Liver (tissue), 8 donors: ENCODE measurements at regions not wholly inside any gene's neighbourhood (a gene's known extent, or its start where the extent isn't known, plus 50 kb on each side); places are given as distances from the start of the nearest gene placed in this dataset.
"Not testable (repeated sequence)": the region's sequence is repeated elsewhere in the genome, so short reads cannot be mapped to it uniquely, and the experiment has no call there.

ENCODE experiments used
- DNase-seq: peaks from one replicate; pipeline ENCODE4 v3.0.0-alpha.2; 2017; ENCODE audit warnings: low spot score
- H3K27ac ChIP-seq, 2 donors: one replicate each; pipeline ENCODE4 v1.7.0; 2013; ENCODE audit warnings: inconsistent platforms in 2 of 2, low read length in 2 of 2, control low read depth in 1 of 2, low read depth in 1 of 2, mild to moderate bottlenecking in 1 of 2
- H3K27me3 ChIP-seq, 4 donors: one replicate each; pipeline versions ENCODE4 v1.6.1 to v1.7.0; 2013; ENCODE audit warnings: low read length in 3 of 4, inconsistent platforms in 1 of 4, mild to moderate bottlenecking in 1 of 4, moderate library complexity in 1 of 4; ENCODE audit not compliant: control insufficient read depth in 4 of 4, insufficient read depth in 4 of 4
- H3K36me3 ChIP-seq, 4 donors: one replicate each; pipeline versions ENCODE4 v1.6.1 to v1.7.0; 2013; ENCODE audit warnings: low read length in 3 of 4, mild to moderate bottlenecking in 3 of 4, low read depth in 1 of 4, moderate library complexity in 1 of 4; ENCODE audit not compliant: control insufficient read depth in 4 of 4, insufficient read depth in 3 of 4
- H3K4me1 ChIP-seq, 4 donors: one replicate each; pipeline versions ENCODE4 v1.6.1 to v1.7.0; 2013; ENCODE audit warnings: low read length in 3 of 4, mild to moderate bottlenecking in 3 of 4, moderate library complexity in 1 of 4; ENCODE audit not compliant: control insufficient read depth in 4 of 4, insufficient read depth in 4 of 4
- H3K4me3 ChIP-seq, 3 donors: one replicate each; pipeline versions ENCODE4 v1.6.1 to v1.7.0; 2013; ENCODE audit warnings: low read length in 3 of 3, control low read depth in 1 of 3, low read depth in 1 of 3, mild to moderate bottlenecking in 1 of 3
- H3K9ac ChIP-seq, 2 donors: one replicate each; pipeline ENCODE4 v1.7.0; 2013; ENCODE audit warnings: low read length in 2 of 2, mild to moderate bottlenecking in 2 of 2, moderate library complexity in 2 of 2, control low read depth in 1 of 2, low read depth in 1 of 2
- H3K9me3 ChIP-seq, 4 donors: one replicate each; pipeline versions ENCODE4 v1.6.1 to v1.7.0; 2013; ENCODE audit warnings: low read length in 3 of 4; ENCODE audit not compliant: control insufficient read depth in 4 of 4
- FOXA1 ChIP-seq: IDR thresholded peaks from 2 replicates; pipeline ENCODE4 v1.6.1; 2016; ENCODE audit warnings: antibody characterized with exemption
- FOXA2 ChIP-seq: IDR thresholded peaks from 2 replicates; pipeline ENCODE4 v1.6.1; 2016; ENCODE audit warnings: antibody characterized with exemption
- GABPA ChIP-seq, 2 donors: IDR thresholded peaks in 1 of 2; conservative IDR thresholded peaks in 1 of 2; 2 replicates each; pipeline ENCODE4 v1.6.1; 2016; ENCODE audit warnings: antibody characterized with exemption in 2 of 2, mild to moderate bottlenecking in 1 of 2, moderate library complexity in 1 of 2
- HNF4A ChIP-seq, 2 donors: conservative IDR thresholded peaks; 2 replicates each; pipeline ENCODE4 v1.6.1; 2016; ENCODE audit warnings: antibody characterized with exemption in 2 of 2, mild to moderate bottlenecking in 2 of 2
- HNF4G ChIP-seq: IDR thresholded peaks from 2 replicates; pipeline ENCODE4 v1.6.1; 2016; ENCODE audit warnings: antibody characterized with exemption
- JUND ChIP-seq, 2 donors: IDR thresholded peaks; 2 replicates each; pipeline ENCODE4 v1.6.1; 2016; ENCODE audit warnings: antibody characterized with exemption in 2 of 2
- NR2F2 ChIP-seq: IDR thresholded peaks from 2 replicates; pipeline ENCODE4 v1.6.1; 2016; ENCODE audit warnings: antibody characterized with exemption
- RAD21 ChIP-seq, 2 donors: IDR thresholded peaks; 2 replicates each; pipeline ENCODE4 v1.6.1; 2016; ENCODE audit warnings: antibody characterized with exemption in 2 of 2, mild to moderate bottlenecking in 2 of 2
- RXRA ChIP-seq, 2 donors: IDR thresholded peaks; 2 replicates each; pipeline ENCODE4 v1.6.1; 2017 to 2018; ENCODE audit warnings: antibody characterized with exemption in 2 of 2, mild to moderate bottlenecking in 1 of 2
- SP1 ChIP-seq: IDR thresholded peaks from 2 replicates; pipeline ENCODE4 v1.6.1; 2018; ENCODE audit warnings: antibody characterized with exemption, mild to moderate bottlenecking
- TAF1 ChIP-seq: conservative IDR thresholded peaks from 2 replicates; pipeline ENCODE4 v1.6.1; 2016; ENCODE audit warnings: antibody characterized with exemption, mild to moderate bottlenecking
- YY1 ChIP-seq: IDR thresholded peaks from 2 replicates; pipeline ENCODE4 v1.6.1; 2016; ENCODE audit warnings: antibody characterized with exemption, mild to moderate bottlenecking
- WGBS: extraction: QIAGEN DNeasy Blood & Tissue Kit; methylation state at CpG from one replicate; pipeline ENCODE4 v1.1.7; 2013; 5-methylcytosine and 5-hydroxymethylcytosine counted together
- TF ChIP-seq, protein P1 (sequence below): IDR thresholded peaks from 2 replicates; pipeline ENCODE4 v1.6.1; 2016; ENCODE audit warnings: antibody characterized with exemption
- TF ChIP-seq, protein P2 (sequence below): IDR thresholded peaks from 2 replicates; pipeline ENCODE4 v1.6.1; 2016; ENCODE audit warnings: antibody characterized with exemption
- TF ChIP-seq, protein P3 (sequence below): IDR thresholded peaks from 2 replicates; pipeline ENCODE4 v1.6.1; 2016; ENCODE audit warnings: antibody characterized with exemption
- TF ChIP-seq, protein P4 (sequence below): fragments of 150-350 bp; IDR thresholded peaks from 2 replicates; pipeline ENCODE4 v1.5.1; 2017; ENCODE audit warnings: improper control_type of control experiment, low read depth, low read length; ENCODE audit not compliant: missing input control
- TF ChIP-seq, protein P5 (sequence below): IDR thresholded peaks from 2 replicates; pipeline ENCODE4 v1.6.1; 2016; ENCODE audit warnings: antibody characterized with exemption, mild to moderate bottlenecking
- donor health status: healthy.
- donor health status: healthy.
- donor health status: healthy.
- donor health status: healthy.
- donor health status: healthy.

DNA sequence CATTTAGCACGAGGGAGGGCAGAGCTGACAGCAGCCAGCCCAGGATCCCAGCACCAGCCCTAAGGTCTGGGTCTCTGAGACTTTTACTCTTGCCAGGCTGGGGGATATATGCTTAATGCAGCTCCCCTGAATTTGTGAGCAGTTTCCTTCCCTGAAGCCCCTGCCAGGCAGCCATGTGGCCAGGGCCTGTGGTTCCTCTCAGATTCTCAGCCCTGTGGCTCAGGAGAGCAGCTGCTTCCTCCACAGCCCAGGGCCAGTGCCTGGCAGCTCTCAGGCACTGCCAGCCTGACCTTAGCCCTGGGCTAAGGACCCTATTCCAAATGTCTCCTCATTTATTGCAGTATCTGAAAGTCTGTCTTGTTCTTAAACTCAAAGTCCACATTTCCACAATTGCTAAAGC, 1525.3 kb downstream of the RPIA start:
- H3K4me3 ChIP-seq, H3K9me3 ChIP-seq, H3K4me1 ChIP-seq, H3K9ac ChIP-seq, H3K36me3 ChIP-seq, DNase-seq, H3K27me3 ChIP-seq, H3K27ac ChIP-seq: not testable (repeated sequence)
- WGBS = 33% methylated on average over 1 of the region's 1 CpG

DNA sequence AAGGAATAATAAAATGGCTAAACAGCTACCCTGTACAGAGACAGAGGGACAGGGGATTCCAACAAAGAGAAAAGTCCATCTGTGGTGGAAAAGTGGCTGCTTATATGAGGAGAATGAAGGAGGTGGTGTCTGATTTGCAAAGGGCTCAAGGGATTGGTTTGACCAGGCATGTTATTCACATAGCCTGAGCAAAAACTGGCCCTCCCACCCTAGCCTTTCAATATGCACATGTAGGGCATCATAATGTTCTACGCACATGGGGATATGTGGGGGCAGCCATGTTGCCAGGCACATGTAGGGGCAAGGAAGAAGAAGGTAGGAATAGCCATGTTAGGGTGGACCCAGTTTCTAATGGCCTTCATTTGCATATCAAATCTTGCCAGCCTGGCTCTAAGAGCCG, 1527.1 kb downstream of the RPIA start:
- H3K27me3 ChIP-seq, DNase-seq, H3K4me1 ChIP-seq, H3K27ac ChIP-seq, H3K9ac ChIP-seq, H3K4me3 ChIP-seq, H3K9me3 ChIP-seq, H3K36me3 ChIP-seq: not testable (repeated sequence)
- 72% methylated on average over 1 of the region's 2 CpGs for WGBS

DNA sequence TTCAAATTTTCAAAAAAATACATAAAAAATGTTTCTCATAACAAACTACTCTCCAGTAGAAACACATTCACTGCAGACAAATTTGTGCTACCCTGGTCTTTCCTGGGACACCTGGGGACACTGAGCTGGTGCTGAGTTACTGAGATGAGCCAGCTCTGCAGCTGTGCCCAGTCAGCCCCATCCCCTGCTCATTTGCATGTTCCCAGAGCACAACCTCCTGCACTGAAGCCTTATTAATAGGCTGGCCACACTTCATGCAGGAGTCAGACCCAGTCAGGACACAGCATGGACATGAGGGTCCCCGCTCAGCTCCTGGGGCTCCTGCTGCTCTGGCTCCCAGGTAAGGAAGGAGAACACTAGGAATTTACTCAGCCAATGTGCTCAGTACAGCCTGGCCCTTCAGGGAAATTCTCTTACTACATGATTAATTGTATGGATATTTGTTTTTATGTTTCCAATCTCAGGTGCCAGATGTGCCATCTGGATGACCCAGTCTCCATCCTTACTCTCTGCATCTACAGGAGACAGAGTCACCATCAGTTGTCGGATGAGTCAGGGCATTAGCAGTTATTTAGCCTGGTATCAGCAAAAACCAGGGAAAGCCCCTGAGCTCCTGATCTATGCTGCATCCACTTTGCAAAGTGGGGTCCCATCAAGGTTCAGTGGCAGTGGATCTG, 1529.3 kb downstream of the RPIA start:
- WGBS = 70% methylated on average over 2 of the region's 2 CpGs
- not testable (repeated sequence) for DNase-seq, H3K27me3 ChIP-seq

DNA sequence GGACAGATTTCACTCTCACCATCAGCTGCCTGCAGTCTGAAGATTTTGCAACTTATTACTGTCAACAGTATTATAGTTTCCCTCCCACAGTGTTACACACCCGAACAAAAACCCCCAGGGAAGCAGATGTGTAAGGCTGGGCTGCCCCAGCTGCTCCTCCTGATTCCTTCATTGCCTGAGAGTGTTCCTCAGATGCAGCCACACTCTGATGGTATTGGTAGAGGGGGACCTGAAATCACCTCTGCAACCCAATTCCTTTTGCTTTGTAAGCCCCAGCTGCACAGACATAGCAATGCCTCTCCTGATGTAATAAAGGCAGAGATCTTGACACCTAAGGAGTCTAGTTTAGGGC, 1529.8 kb downstream of the RPIA start:
- no peaks in the 10 kb centered on the region for H3K27me3 ChIP-seq
- H3K4me3 ChIP-seq = no peak overlapping the region
- no peaks in the 10 kb centered on the region for H3K9me3 ChIP-seq

More for the DNA sequence above, 1529.3 kb downstream of the RPIA start:
- not testable (repeated sequence) for H3K4me3 ChIP-seq, H3K36me3 ChIP-seq, H3K27ac ChIP-seq, H3K9me3 ChIP-seq, H3K9ac ChIP-seq, H3K4me1 ChIP-seq

More for the DNA sequence above, 1529.8 kb downstream of the RPIA start:
- TF ChIP-seq RXRA (IDR thresholded peaks at IDR 0.05) (no peak), YY1 (no peak), FOXA2 (no peak), HNF4A (conservative IDR thresholded peaks at IDR 0.05) (no peak), NR2F2 (no peak), HNF4G (no peak), GABPA (IDR thresholded peaks at IDR 0.05 in 1 of 2, conservative IDR thresholded peaks at IDR 0.05 in 1 of 2) (no peak), TAF1 (no peak), RAD21 (IDR thresholded peaks at IDR 0.05) (no peak), SP1 (no peak), JUND (IDR thresholded peaks at IDR 0.05) (no peak), FOXA1 (no peak)
- TF ChIP-seq, protein P1, sequence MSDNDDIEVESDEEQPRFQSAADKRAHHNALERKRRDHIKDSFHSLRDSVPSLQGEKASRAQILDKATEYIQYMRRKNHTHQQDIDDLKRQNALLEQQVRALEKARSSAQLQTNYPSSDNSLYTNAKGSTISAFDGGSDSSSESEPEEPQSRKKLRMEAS = no peak
- TF ChIP-seq, protein P2, sequence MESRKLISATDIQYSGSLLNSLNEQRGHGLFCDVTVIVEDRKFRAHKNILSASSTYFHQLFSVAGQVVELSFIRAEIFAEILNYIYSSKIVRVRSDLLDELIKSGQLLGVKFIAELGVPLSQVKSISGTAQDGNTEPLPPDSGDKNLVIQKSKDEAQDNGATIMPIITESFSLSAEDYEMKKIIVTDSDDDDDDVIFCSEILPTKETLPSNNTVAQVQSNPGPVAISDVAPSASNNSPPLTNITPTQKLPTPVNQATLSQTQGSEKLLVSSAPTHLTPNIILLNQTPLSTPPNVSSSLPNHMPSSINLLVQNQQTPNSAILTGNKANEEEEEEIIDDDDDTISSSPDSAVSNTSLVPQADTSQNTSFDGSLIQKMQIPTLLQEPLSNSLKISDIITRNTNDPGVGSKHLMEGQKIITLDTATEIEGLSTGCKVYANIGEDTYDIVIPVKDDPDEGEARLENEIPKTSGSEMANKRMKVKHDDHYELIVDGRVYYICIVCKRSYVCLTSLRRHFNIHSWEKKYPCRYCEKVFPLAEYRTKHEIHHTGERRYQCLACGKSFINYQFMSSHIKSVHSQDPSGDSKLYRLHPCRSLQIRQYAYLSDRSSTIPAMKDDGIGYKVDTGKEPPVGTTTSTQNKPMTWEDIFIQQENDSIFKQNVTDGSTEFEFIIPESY = no peak
- TF ChIP-seq, protein P3, sequence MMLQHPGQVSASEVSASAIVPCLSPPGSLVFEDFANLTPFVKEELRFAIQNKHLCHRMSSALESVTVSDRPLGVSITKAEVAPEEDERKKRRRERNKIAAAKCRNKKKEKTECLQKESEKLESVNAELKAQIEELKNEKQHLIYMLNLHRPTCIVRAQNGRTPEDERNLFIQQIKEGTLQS = no peak
- TF ChIP-seq, protein P4, sequence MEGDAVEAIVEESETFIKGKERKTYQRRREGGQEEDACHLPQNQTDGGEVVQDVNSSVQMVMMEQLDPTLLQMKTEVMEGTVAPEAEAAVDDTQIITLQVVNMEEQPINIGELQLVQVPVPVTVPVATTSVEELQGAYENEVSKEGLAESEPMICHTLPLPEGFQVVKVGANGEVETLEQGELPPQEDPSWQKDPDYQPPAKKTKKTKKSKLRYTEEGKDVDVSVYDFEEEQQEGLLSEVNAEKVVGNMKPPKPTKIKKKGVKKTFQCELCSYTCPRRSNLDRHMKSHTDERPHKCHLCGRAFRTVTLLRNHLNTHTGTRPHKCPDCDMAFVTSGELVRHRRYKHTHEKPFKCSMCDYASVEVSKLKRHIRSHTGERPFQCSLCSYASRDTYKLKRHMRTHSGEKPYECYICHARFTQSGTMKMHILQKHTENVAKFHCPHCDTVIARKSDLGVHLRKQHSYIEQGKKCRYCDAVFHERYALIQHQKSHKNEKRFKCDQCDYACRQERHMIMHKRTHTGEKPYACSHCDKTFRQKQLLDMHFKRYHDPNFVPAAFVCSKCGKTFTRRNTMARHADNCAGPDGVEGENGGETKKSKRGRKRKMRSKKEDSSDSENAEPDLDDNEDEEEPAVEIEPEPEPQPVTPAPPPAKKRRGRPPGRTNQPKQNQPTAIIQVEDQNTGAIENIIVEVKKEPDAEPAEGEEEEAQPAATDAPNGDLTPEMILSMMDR = no peak
- TF ChIP-seq, protein P5, sequence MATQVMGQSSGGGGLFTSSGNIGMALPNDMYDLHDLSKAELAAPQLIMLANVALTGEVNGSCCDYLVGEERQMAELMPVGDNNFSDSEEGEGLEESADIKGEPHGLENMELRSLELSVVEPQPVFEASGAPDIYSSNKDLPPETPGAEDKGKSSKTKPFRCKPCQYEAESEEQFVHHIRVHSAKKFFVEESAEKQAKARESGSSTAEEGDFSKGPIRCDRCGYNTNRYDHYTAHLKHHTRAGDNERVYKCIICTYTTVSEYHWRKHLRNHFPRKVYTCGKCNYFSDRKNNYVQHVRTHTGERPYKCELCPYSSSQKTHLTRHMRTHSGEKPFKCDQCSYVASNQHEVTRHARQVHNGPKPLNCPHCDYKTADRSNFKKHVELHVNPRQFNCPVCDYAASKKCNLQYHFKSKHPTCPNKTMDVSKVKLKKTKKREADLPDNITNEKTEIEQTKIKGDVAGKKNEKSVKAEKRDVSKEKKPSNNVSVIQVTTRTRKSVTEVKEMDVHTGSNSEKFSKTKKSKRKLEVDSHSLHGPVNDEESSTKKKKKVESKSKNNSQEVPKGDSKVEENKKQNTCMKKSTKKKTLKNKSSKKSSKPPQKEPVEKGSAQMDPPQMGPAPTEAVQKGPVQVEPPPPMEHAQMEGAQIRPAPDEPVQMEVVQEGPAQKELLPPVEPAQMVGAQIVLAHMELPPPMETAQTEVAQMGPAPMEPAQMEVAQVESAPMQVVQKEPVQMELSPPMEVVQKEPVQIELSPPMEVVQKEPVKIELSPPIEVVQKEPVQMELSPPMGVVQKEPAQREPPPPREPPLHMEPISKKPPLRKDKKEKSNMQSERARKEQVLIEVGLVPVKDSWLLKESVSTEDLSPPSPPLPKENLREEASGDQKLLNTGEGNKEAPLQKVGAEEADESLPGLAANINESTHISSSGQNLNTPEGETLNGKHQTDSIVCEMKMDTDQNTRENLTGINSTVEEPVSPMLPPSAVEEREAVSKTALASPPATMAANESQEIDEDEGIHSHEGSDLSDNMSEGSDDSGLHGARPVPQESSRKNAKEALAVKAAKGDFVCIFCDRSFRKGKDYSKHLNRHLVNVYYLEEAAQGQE = no peak
- Histone ChIP-seq H3K36me3 (no peaks in the 10 kb centered on the region), H3K4me1 (no peaks in the 10 kb centered on the region), H3K27ac (no peak overlapping the region), H3K9ac (no peak overlapping the region)
- 38% methylated on average over 1 of the region's 1 CpG for WGBS
- no peak for DNase-seq
